PC-3 (cell line): ENCODE measurements at regions not wholly inside any gene's neighbourhood (a gene's known extent, or its start where the extent isn't known, plus 50 kb on each side); places are given as distances from the start of the nearest gene placed in this dataset.

Experiments used
- EZH2 ChIP-seq: fragments of 300-600 bp; sonication (generic); IDR thresholded peaks from one replicate; pipeline ENCODE4 v1.6.1; 2017; ENCODE audit warnings: antibody characterized with exemption, mild to moderate bottlenecking, low read length; ENCODE audit not compliant: unreplicated experiment
- TF ChIP-seq, protein P1 (sequence below): fragments of 300-600 bp; sonication (generic); conservative IDR thresholded peaks from 2 replicates; pipeline ENCODE4 v1.5.1; 2017; ENCODE audit warnings: antibody characterized with exemption, low read depth, mild to moderate bottlenecking, low read length

GRCh38 chr5:163619951-163620350, 114.5 kb downstream of the MAT2B start:
- TF ChIP-seq, protein P1, sequence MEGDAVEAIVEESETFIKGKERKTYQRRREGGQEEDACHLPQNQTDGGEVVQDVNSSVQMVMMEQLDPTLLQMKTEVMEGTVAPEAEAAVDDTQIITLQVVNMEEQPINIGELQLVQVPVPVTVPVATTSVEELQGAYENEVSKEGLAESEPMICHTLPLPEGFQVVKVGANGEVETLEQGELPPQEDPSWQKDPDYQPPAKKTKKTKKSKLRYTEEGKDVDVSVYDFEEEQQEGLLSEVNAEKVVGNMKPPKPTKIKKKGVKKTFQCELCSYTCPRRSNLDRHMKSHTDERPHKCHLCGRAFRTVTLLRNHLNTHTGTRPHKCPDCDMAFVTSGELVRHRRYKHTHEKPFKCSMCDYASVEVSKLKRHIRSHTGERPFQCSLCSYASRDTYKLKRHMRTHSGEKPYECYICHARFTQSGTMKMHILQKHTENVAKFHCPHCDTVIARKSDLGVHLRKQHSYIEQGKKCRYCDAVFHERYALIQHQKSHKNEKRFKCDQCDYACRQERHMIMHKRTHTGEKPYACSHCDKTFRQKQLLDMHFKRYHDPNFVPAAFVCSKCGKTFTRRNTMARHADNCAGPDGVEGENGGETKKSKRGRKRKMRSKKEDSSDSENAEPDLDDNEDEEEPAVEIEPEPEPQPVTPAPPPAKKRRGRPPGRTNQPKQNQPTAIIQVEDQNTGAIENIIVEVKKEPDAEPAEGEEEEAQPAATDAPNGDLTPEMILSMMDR: no peak
- TF ChIP-seq EZH2: no peak
